Dedifferentiated amniotic fluid mesenchymal stem cell (primary cell): ENCODE measurements at regions not wholly inside any gene's neighbourhood (a gene's known extent, or its start where the extent isn't known, plus 50 kb on each side); places are given as distances from the start of the nearest gene placed in this dataset.
"Not testable (repeated sequence)": the region's sequence is repeated elsewhere in the genome, so short reads cannot be mapped to it uniquely, and the experiment has no call there.

Source experiments
- DNase-seq: peaks from one replicate; pipeline ENCODE4 v3.0.0-alpha.2; 2016; ENCODE audit errors: extremely low spot score

GRCh38 chr2:41294331-41294730, 753.5 kb upstream of the PKDCC start:
- no peak for DNase-seq

GRCh38 chr2:41313082-41313481, 734.7 kb upstream of the PKDCC start:
- DNase-seq = no peak

- no peak for DNase-seq
Observed at GRCh38 chr2:41314511-41315070, 733.2 kb upstream of the PKDCC start.

GRCh38 chr2:41319437-41319836, 728.4 kb upstream of the PKDCC start:
- DNase-seq = no peak

GRCh38 chr2:41320491-41320890, 727.3 kb upstream of the PKDCC start:
- no peak for DNase-seq

GRCh38 chr2:41321351-41321750, 726.5 kb upstream of the PKDCC start:
- DNase-seq = no peak

- DNase-seq = no peak
Observed at GRCh38 chr2:41326851-41327250, 721.0 kb upstream of the PKDCC start.

GRCh38 chr2:41329040-41329439, 718.8 kb upstream of the PKDCC start:
- no peak for DNase-seq

GRCh38 chr2:41334159-41334558, 713.7 kb upstream of the PKDCC start:
- DNase-seq = no peak

- DNase-seq = not testable (repeated sequence)
Observed at GRCh38 chr2:41335573-41335972, 712.2 kb upstream of the PKDCC start.

- no peak for DNase-seq
Observed at GRCh38 chr2:41337956-41338355, 709.9 kb upstream of the PKDCC start.

- no peak for DNase-seq
Observed at GRCh38 chr2:41344529-41344928, 703.3 kb upstream of the PKDCC start.

GRCh38 chr2:41353060-41353459, 694.8 kb upstream of the PKDCC start:
- DNase-seq = no peak

- no peak for DNase-seq
Observed at GRCh38 chr2:41355794-41356193, 692.0 kb upstream of the PKDCC start.

GRCh38 chr2:41364842-41365241, 683.0 kb upstream of the PKDCC start:
- no peak for DNase-seq

- no peak for DNase-seq
Observed at GRCh38 chr2:41375901-41376300, 671.9 kb upstream of the PKDCC start.

GRCh38 chr2:41377837-41378236, 670.0 kb upstream of the PKDCC start:
- no peak for DNase-seq

GRCh38 chr2:41378420-41378819, 669.4 kb upstream of the PKDCC start:
- DNase-seq = no peak

GRCh38 chr2:41379496-41380221, 668.2 kb upstream of the PKDCC start:
- no peak for DNase-seq

GRCh38 chr2:41381701-41382100, 666.1 kb upstream of the PKDCC start:
- DNase-seq = no peak

- DNase-seq = no peak
Observed at GRCh38 chr2:41387519-41387918, 660.3 kb upstream of the PKDCC start.

- DNase-seq = no peak
Observed at GRCh38 chr2:41393621-41394020, 654.2 kb upstream of the PKDCC start.

GRCh38 chr2:41394541-41394940, 653.3 kb upstream of the PKDCC start:
- DNase-seq = no peak

- no peak for DNase-seq
Observed at GRCh38 chr2:41395692-41396091, 652.1 kb upstream of the PKDCC start.
